Aorta (tissue), 5 donors: ENCODE measurements at regions not wholly inside any gene's neighbourhood (a gene's known extent, or its start where the extent isn't known, plus 50 kb on each side); places are given as distances from the start of the nearest gene placed in this dataset.

Experiments
- ATAC-seq: fragments of 200-7000 bp; cut with Tn5 transposase; one replicate; pipeline ENCODE4 v1.9.1; 2022; ENCODE audit warnings: moderate library complexity; ENCODE audit not compliant: low FRiP score
- DNase-seq, 2 donors: peaks; one replicate each; pipeline ENCODE4 v3.0.0-alpha.2; 2020
- H3K27ac ChIP-seq, 2 donors: one replicate each; pipeline ENCODE4 v1.5.1; 2013; ENCODE audit warnings: low read length in 2 of 2, mild to moderate bottlenecking in 2 of 2, moderate library complexity in 2 of 2, control low read depth in 1 of 2, inconsistent platforms in 1 of 2, low read depth in 1 of 2
- H3K27me3 ChIP-seq, 2 donors: one replicate each; pipeline ENCODE4 v1.6.1; 2013; ENCODE audit warnings: control low read depth in 1 of 2, low read length in 1 of 2, mild to moderate bottlenecking in 1 of 2, moderate library complexity in 1 of 2; ENCODE audit not compliant: insufficient read depth in 2 of 2, control insufficient read depth in 1 of 2
- H3K36me3 ChIP-seq, 2 donors: one replicate each; pipeline ENCODE4 v1.6.1; 2013; ENCODE audit warnings: control low read depth in 1 of 2, low read length in 1 of 2, mild to moderate bottlenecking in 1 of 2; ENCODE audit not compliant: insufficient read depth in 2 of 2, control insufficient read depth in 1 of 2
- H3K4me1 ChIP-seq, 2 donors: one replicate each; pipeline ENCODE4 v1.6.1; 2013; ENCODE audit warnings: low read length in 2 of 2, control low read depth in 1 of 2, mild to moderate bottlenecking in 1 of 2, moderate library complexity in 1 of 2; ENCODE audit not compliant: insufficient read depth in 2 of 2, control insufficient read depth in 1 of 2
- H3K4me3 ChIP-seq, 2 donors: one replicate each; pipeline ENCODE4 v1.5.1; 2013; ENCODE audit warnings: low read length in 2 of 2, control low read depth in 1 of 2, mild to moderate bottlenecking in 1 of 2
- H3K9me3 ChIP-seq: one replicate; pipeline ENCODE4 v1.6.1; 2013; ENCODE audit warnings: mild to moderate bottlenecking, low read length; ENCODE audit not compliant: control insufficient read depth
- WGBS, 2 donors: extraction: QIAGEN DNeasy Blood & Tissue Kit; methylation state at CpG; one replicate each; pipeline ENCODE4 v1.1.7; 2013; 5-methylcytosine and 5-hydroxymethylcytosine counted together
- intact Hi-C, 2 donors: fragments of 100-400 bp; cut with DNase I; formaldehyde crosslinking; loops; one replicate each; pipeline versions ENCODE4 v1.14.2 to v1.15.0; 2022
- donor health status: healthy with polysubstance abuse.
- donor health status: Bipolar disorder and iron deficiency.
- donor health status: DM: no; HTN: no; CAD: no.
- donor health status: DM: no; HTN: no; CAD: no.
- donor health status: DM: yes; HTN: yes; CAD: no.

GRCh38 chr11:97961431-97961830 is 1059.3 kb upstream of the CNTN5 start:
- Histone ChIP-seq H3K27ac (no peak overlapping the region), H3K27me3 (no peaks in the 10 kb centered on the region), H3K4me1 (no peaks in the 10 kb centered on the region), H3K9me3 (no peaks in the 10 kb centered on the region), H3K4me3 (no peak overlapping the region), H3K36me3 (no peaks in the 10 kb centered on the region)
- DNase-seq (no peak), ATAC-seq (no peak)
- intact Hi-C loops: no loop called here
- WGBS, 2 donors: 85% methylated on average over 4 of the region's 4 CpGs

GRCh38 chr11:97962758-97963157 is 1058.0 kb upstream of the CNTN5 start:
- Histone ChIP-seq H3K9me3 (no peaks in the 10 kb centered on the region), H3K4me1 (no peaks in the 10 kb centered on the region), H3K27ac (no peak overlapping the region), H3K27me3 (no peaks in the 10 kb centered on the region), H3K4me3 (no peak overlapping the region), H3K36me3 (no peaks in the 10 kb centered on the region)
- DNase-seq: no peak
- WGBS, 2 donors: 0 to 42% methylated on average over 1 of the region's 1 CpG
- ATAC-seq: no peak
- intact Hi-C loops: no loop called here

GRCh38 chr11:97963528-97964331 is 1057.0 kb upstream of the CNTN5 start:
- H3K27me3 ChIP-seq: no peaks in the 10 kb centered on the region
- ATAC-seq: no peak
- no peaks in the 10 kb centered on the region for H3K4me1 ChIP-seq
- no peak overlapping the region for H3K27ac ChIP-seq
- H3K4me3 ChIP-seq: no peak overlapping the region
- WGBS, 2 donors: 83 to 90% methylated on average over 8 of the region's 8 CpGs
- intact Hi-C loops: no loop called here
- no peak for DNase-seq
- no peaks in the 10 kb centered on the region for H3K9me3 ChIP-seq
- no peaks in the 10 kb centered on the region for H3K36me3 ChIP-seq

- H3K27me3 ChIP-seq: no peaks in the 10 kb centered on the region
- no peaks in the 10 kb centered on the region for H3K9me3 ChIP-seq
- DNase-seq (no peak), ATAC-seq (no peak)
- no peak overlapping the region for H3K27ac ChIP-seq
- no peak overlapping the region for H3K4me3 ChIP-seq
- H3K36me3 ChIP-seq: no peaks in the 10 kb centered on the region
- intact Hi-C loops: no loop called here
- no peaks in the 10 kb centered on the region for H3K4me1 ChIP-seq
- WGBS, 2 donors: 94 to 96% methylated on average over 3 of the region's 3 CpGs
Measured at GRCh38 chr11:97964332-97965004, 1056.3 kb upstream of the CNTN5 start.

- DNase-seq: no peak
- Histone ChIP-seq H3K9me3 (no peaks in the 10 kb centered on the region), H3K27ac (no peak overlapping the region), H3K4me1 (no peaks in the 10 kb centered on the region), H3K27me3 (no peaks in the 10 kb centered on the region), H3K36me3 (no peaks in the 10 kb centered on the region), H3K4me3 (no peak overlapping the region)
- ATAC-seq: no peak
- intact Hi-C loops: no loop called here
- WGBS, 2 donors: 56 to 59% methylated on average over 1 of the region's 1 CpG
Measured at GRCh38 chr11:97965849-97966646, 1054.7 kb upstream of the CNTN5 start.

- intact Hi-C loops: no loop called here
- Histone ChIP-seq H3K4me3 (no peak overlapping the region), H3K27ac (no peak overlapping the region), H3K4me1 (no peaks in the 10 kb centered on the region), H3K27me3 (no peaks in the 10 kb centered on the region), H3K9me3 (no peaks in the 10 kb centered on the region), H3K36me3 (no peaks in the 10 kb centered on the region)
- DNase-seq (no peak), ATAC-seq (no peak)
- WGBS, 2 donors: 88 to 96% methylated on average over 3 of the region's 3 CpGs
Measured at GRCh38 chr11:97966901-97967300, 1053.8 kb upstream of the CNTN5 start.

- Histone ChIP-seq H3K27ac (no peak overlapping the region), H3K27me3 (no peaks in the 10 kb centered on the region), H3K36me3 (no peaks in the 10 kb centered on the region), H3K4me1 (no peaks in the 10 kb centered on the region), H3K4me3 (no peak overlapping the region), H3K9me3 (no peaks in the 10 kb centered on the region)
- 93 to 97% methylated on average over 2 of the region's 2 CpGs for WGBS, 2 donors
- DNase-seq: no peak
- ATAC-seq: no peak
- intact Hi-C loops: no loop called here
Measured at GRCh38 chr11:97968071-97968470, 1052.7 kb upstream of the CNTN5 start.

- ATAC-seq (no peak), DNase-seq (no peak)
- 60 to 73% methylated on average over 5 of the region's 5 CpGs for WGBS, 2 donors
- H3K4me1 ChIP-seq: no peaks in the 10 kb centered on the region
- no peaks in the 10 kb centered on the region for H3K27me3 ChIP-seq
- intact Hi-C loops: no loop called here
- no peak overlapping the region for H3K27ac ChIP-seq
- no peak overlapping the region for H3K4me3 ChIP-seq
- no peaks in the 10 kb centered on the region for H3K9me3 ChIP-seq
- no peaks in the 10 kb centered on the region for H3K36me3 ChIP-seq
Measured at GRCh38 chr11:97972731-97973130, 1048.0 kb upstream of the CNTN5 start.
